BLaER1 treated with 17β-estradiol and CSF1 and Interleukin-3, amounts not matched to agents 10 nM and 100 nM (cell line): ENCODE measurements at regions not wholly inside any gene's neighbourhood (a gene's known extent, or its start where the extent isn't known, plus 50 kb on each side); places are given as distances from the start of the nearest gene placed in this dataset.

Source experiments
- H3K27ac ChIP-seq, 11 experiments: shearing (Covaris generic); formaldehyde crosslinking; 2 replicates each; pipeline ENCODE4 v1.8.1; 2022
- H3K27me3 ChIP-seq, 11 experiments: shearing (Covaris generic); formaldehyde crosslinking; 2 replicates each; pipeline ENCODE4 v1.8.1; 2022
- H3K36me3 ChIP-seq, 11 experiments: shearing (Covaris generic); formaldehyde crosslinking; 2 replicates each; pipeline ENCODE4 v1.8.1; 2022
- H3K4me1 ChIP-seq, 10 experiments: shearing (Covaris generic); formaldehyde crosslinking; 2 replicates each; pipeline ENCODE4 v1.8.1; 2022
- H3K4me2 ChIP-seq, 11 experiments: shearing (Covaris generic); formaldehyde crosslinking; 2 replicates each; pipeline ENCODE4 v1.8.1; 2022
- H3K4me3 ChIP-seq, 10 experiments: shearing (Covaris generic); formaldehyde crosslinking; 2 replicates each; pipeline ENCODE4 v1.8.1; 2022
- H3K9ac ChIP-seq, 11 experiments: shearing (Covaris generic); formaldehyde crosslinking; 2 replicates each; pipeline ENCODE4 v1.8.1; 2022
- H3K9me3 ChIP-seq, 11 experiments: shearing (Covaris generic); formaldehyde crosslinking; replicated peaks in 1 of 11; 2 replicates each; pipeline ENCODE4 v1.8.1; 2022
- H4K20me1 ChIP-seq, 11 experiments: shearing (Covaris generic); formaldehyde crosslinking; 2 replicates each; pipeline ENCODE4 v1.8.1; 2022
- Cebpa-rat ChIP-seq, 11 experiments: shearing (Covaris generic); IDR thresholded peaks; 2 replicates each; pipeline ENCODE4 v1.8.1; 2022

GRCh38 chr3:41137686-41138111 is 61.6 kb upstream of the CTNNB1 start:
- TF ChIP-seq Cebpa-rat (IDR thresholded peaks at IDR 0.05), result no peak
- H3K9ac ChIP-seq, result no peak overlapping the region
- H3K4me2 ChIP-seq, result peak overlapping the region in 5 of 11 experiments; percentile 29 to 80 (median 59); a peak in 9 of 22 replicates
- no peaks in the 10 kb centered on the region for H4K20me1 ChIP-seq
- H3K9me3 ChIP-seq, result peaks cover 0 to 7% (median 0%) of the 10 kb centered on the region in 11 experiments; a peak in 1 of 22 replicates
- H3K36me3 ChIP-seq, result no peaks in the 10 kb centered on the region
- no peaks in the 10 kb centered on the region for H3K27me3 ChIP-seq
- peaks cover 0 to 37% (median 13%) of the 10 kb centered on the region in 10 experiments; a peak in 13 of 20 replicates for H3K4me1 ChIP-seq
- no peak overlapping the region for H3K4me3 ChIP-seq
- peak overlapping the region in 3 of 11 experiments; percentile 51 to 63 (median 53); a peak in 6 of 22 replicates for H3K27ac ChIP-seq

- Histone ChIP-seq H3K4me3 (no peak overlapping the region), H3K4me2 (peak overlapping the region in 9 of 11 experiments; percentile 5 to 80 (median 29); a peak in 10 of 22 replicates), H3K27me3 (no peaks in the 10 kb centered on the region), H3K4me1 (peaks cover 0 to 37% (median 13%) of the 10 kb centered on the region in 10 experiments; a peak in 13 of 20 replicates), H3K9me3 (peaks cover 0 to 7% (median 0%) of the 10 kb centered on the region in 11 experiments; a peak in 1 of 22 replicates), H3K27ac (peak overlapping the region in 3 of 11 experiments; percentile 51 to 63 (median 53); a peak in 6 of 22 replicates), H3K9ac (no peak overlapping the region), H3K36me3 (no peaks in the 10 kb centered on the region), H4K20me1 (no peaks in the 10 kb centered on the region)
- no peak for TF ChIP-seq Cebpa-rat (IDR thresholded peaks at IDR 0.05)
Observed at GRCh38 chr3:41138146-41138545, 61.2 kb upstream of the CTNNB1 start.

GRCh38 chr3:41138601-41139000 is 60.7 kb upstream of the CTNNB1 start:
- Histone ChIP-seq H3K27me3 (no peaks in the 10 kb centered on the region), H3K9me3 (peaks cover 0 to 7% (median 0%) of the 10 kb centered on the region in 11 experiments; a peak in 1 of 22 replicates), H3K4me3 (no peak overlapping the region), H3K9ac (no peak overlapping the region), H3K36me3 (no peaks in the 10 kb centered on the region), H3K4me1 (peaks cover 0 to 37% (median 13%) of the 10 kb centered on the region in 10 experiments; a peak in 13 of 20 replicates), H3K27ac (peak overlapping the region in 3 of 11 experiments; percentile 51 to 63 (median 53); a peak in 5 of 22 replicates), H3K4me2 (peak overlapping the region in 9 of 11 experiments; percentile 5 to 80 (median 29); a peak in 8 of 22 replicates), H4K20me1 (no peaks in the 10 kb centered on the region)
- TF ChIP-seq Cebpa-rat (IDR thresholded peaks at IDR 0.05), result no peak

- H3K27ac ChIP-seq, result no peak overlapping the region
- H3K4me3 ChIP-seq, result no peak overlapping the region
- H3K4me1 ChIP-seq, result peaks cover 0 to 37% (median 13%) of the 10 kb centered on the region in 10 experiments; a peak in 13 of 20 replicates
- no peaks in the 10 kb centered on the region for H3K36me3 ChIP-seq
- H4K20me1 ChIP-seq, result no peaks in the 10 kb centered on the region
- no peak overlapping the region for H3K4me2 ChIP-seq
- no peak for TF ChIP-seq Cebpa-rat (IDR thresholded peaks at IDR 0.05)
- H3K27me3 ChIP-seq, result no peaks in the 10 kb centered on the region
- no peak overlapping the region for H3K9ac ChIP-seq
- peaks cover 0 to 7% (median 0%) of the 10 kb centered on the region in 11 experiments; a peak in 4 of 22 replicates for H3K9me3 ChIP-seq
Observed at GRCh38 chr3:41140242-41140641, 59.1 kb upstream of the CTNNB1 start.

GRCh38 chr3:41141433-41142167 is 57.7 kb upstream of the CTNNB1 start:
- Histone ChIP-seq H3K9ac (no peak overlapping the region), H4K20me1 (no peaks in the 10 kb centered on the region), H3K9me3 (peaks cover 9 to 17% (median 12%) of the 10 kb centered on the region in 11 experiments; a peak in 20 of 22 replicates), H3K4me1 (peaks cover 0 to 25% (median 13%) of the 10 kb centered on the region in 10 experiments; a peak in 13 of 20 replicates), H3K27me3 (no peaks in the 10 kb centered on the region), H3K4me3 (no peak overlapping the region), H3K36me3 (no peaks in the 10 kb centered on the region), H3K27ac (no peak overlapping the region), H3K4me2 (no peak overlapping the region)
- TF ChIP-seq Cebpa-rat (IDR thresholded peaks at IDR 0.05), result no peak

- H3K4me3 ChIP-seq, result no peak overlapping the region
- H3K9me3 ChIP-seq, result peaks cover 16 to 24% (median 19%) of the 10 kb centered on the region in 11 experiments; a peak in 20 of 22 replicates
- H3K27me3 ChIP-seq, result no peaks in the 10 kb centered on the region
- no peak for TF ChIP-seq Cebpa-rat (IDR thresholded peaks at IDR 0.05)
- H4K20me1 ChIP-seq, result no peaks in the 10 kb centered on the region
- no peak overlapping the region for H3K4me2 ChIP-seq
- no peak overlapping the region for H3K27ac ChIP-seq
- no peaks in the 10 kb centered on the region for H3K36me3 ChIP-seq
- no peak overlapping the region for H3K9ac ChIP-seq
- peaks cover 2 to 14% (median 9%) of the 10 kb centered on the region in 10 experiments for H3K4me1 ChIP-seq
Observed at GRCh38 chr3:41143421-41144031, 55.8 kb upstream of the CTNNB1 start.

GRCh38 chr3:41144631-41145030 is 54.7 kb upstream of the CTNNB1 start:
- Histone ChIP-seq H3K9ac (no peak overlapping the region), H3K36me3 (no peaks in the 10 kb centered on the region), H3K4me2 (no peak overlapping the region), H3K9me3 (peaks cover 16 to 24% (median 19%) of the 10 kb centered on the region in 11 experiments; a peak in 20 of 22 replicates), H3K27ac (no peak overlapping the region), H3K4me1 (peaks cover 0 to 16% (median 14%) of the 10 kb centered on the region in 10 experiments; a peak in 13 of 20 replicates), H4K20me1 (no peaks in the 10 kb centered on the region), H3K27me3 (no peaks in the 10 kb centered on the region), H3K4me3 (no peak overlapping the region)
- no peak for TF ChIP-seq Cebpa-rat (IDR thresholded peaks at IDR 0.05)

GRCh38 chr3:41148478-41148877 is 50.8 kb upstream of the CTNNB1 start:
- Histone ChIP-seq H3K9me3 (peaks cover 16 to 24% (median 19%) of the 10 kb centered on the region in 11 experiments; a peak in 20 of 22 replicates), H3K4me2 (peak overlapping the region in 7 of 11 experiments; percentile 24 to 59 (median 47); a peak in 12 of 22 replicates), H3K4me1 (peaks cover 0 to 16% (median 14%) of the 10 kb centered on the region in 10 experiments; a peak in 14 of 20 replicates), H4K20me1 (no peaks in the 10 kb centered on the region), H3K9ac (peak overlapping the region in 2 of 11 experiments; percentile 0 to 26; a peak in 2 of 22 replicates), H3K27me3 (no peaks in the 10 kb centered on the region), H3K36me3 (no peaks in the 10 kb centered on the region), H3K4me3 (no peak overlapping the region), H3K27ac (peak overlapping the region in 1 of 11 experiments; percentile 32; a peak in 1 of 22 replicates)
- no peak for TF ChIP-seq Cebpa-rat (IDR thresholded peaks at IDR 0.05)
